B cell (primary cell): ENCODE measurements at regions not wholly inside any gene's neighbourhood (a gene's known extent, or its start where the extent isn't known, plus 50 kb on each side); places are given as distances from the start of the nearest gene placed in this dataset.

Experiments used
- ATAC-seq: fragments of 200-7000 bp; cut with Tn5 transposase; one replicate; pipeline ENCODE4 v1.10.0; 2021; ENCODE audit warnings: low read depth, mild to moderate bottlenecking, moderate number of reproducible peaks, moderate library complexity
- CTCF ChIA-PET: fragments of 350-600 bp; sonication (Branson Sonifier 250); formaldehyde crosslinking; loops from one replicate; lab custom pipeline; 2021; ENCODE audit warnings: antibody characterized with exemption, inconsistent platforms; lab: Charles Lee
- POLR2A ChIA-PET: fragments of 350-600 bp; sonication (Branson Sonifier 250); formaldehyde crosslinking; loops from one replicate; lab custom pipeline; 2021; ENCODE audit warnings: antibody characterized with exemption; lab: Charles Lee
- DNase-seq: peaks from one replicate; pipeline ENCODE4 v3.0.0; 2013
- H2AFZ ChIP-seq: 2 replicates; pipeline ENCODE4 v1.6.1; 2012; ENCODE audit warnings: mild to moderate bottlenecking, low read depth, low read length; ENCODE audit not compliant: insufficient read depth, poor library complexity, severe bottlenecking
- H3K27ac ChIP-seq, 2 donors: 1 replicate in 1 of 2; 2 replicates in 1 of 2; pipeline ENCODE4 v1.5.1; 2012 to 2013; ENCODE audit warnings: low read length in 2 of 2, mild to moderate bottlenecking in 2 of 2, moderate library complexity in 1 of 2
- H3K27me3 ChIP-seq, 4 experiments: fragments of 200-600 bp in 1 of 4; sonication (generic) in 1 of 4; replicated peaks in 1 of 4; 1 replicate in 2 of 4; 2 replicates in 2 of 4; pipeline versions ENCODE4 v1.6.1 to v1.7.0; 2013 to 2016; ENCODE audit warnings: low read length in 3 of 4, mild to moderate bottlenecking in 2 of 4, mixed read lengths in 1 of 4, moderate library complexity in 1 of 4; ENCODE audit not compliant: insufficient read depth in 4 of 4, control insufficient read depth in 3 of 4; ENCODE audit errors: control extremely low read depth in 1 of 4
- H3K36me3 ChIP-seq, 2 experiments: replicated peaks in 1 of 2; 1 replicate in 1 of 2; 2 replicates in 1 of 2; pipeline versions ENCODE4 v1.6.1 to v1.7.1; 2013; ENCODE audit warnings: low read length in 1 of 2; ENCODE audit not compliant: insufficient read depth in 2 of 2, control insufficient read depth in 1 of 2; ENCODE audit errors: control extremely low read depth in 1 of 2, extremely low read depth in 1 of 2
- H3K4me1 ChIP-seq, 2 donors: fragments of 200-600 bp in 1 of 2; sonication (generic) in 1 of 2; 1 replicate in 1 of 2; 2 replicates in 1 of 2; pipeline versions ENCODE4 v1.5.1 to v1.6.1; 2013 to 2017; ENCODE audit warnings: low read length in 2 of 2; ENCODE audit not compliant: control insufficient read depth in 2 of 2, insufficient read depth in 2 of 2
- H3K4me2 ChIP-seq: replicated peaks from 2 replicates; pipeline ENCODE3; 2012; ENCODE audit warnings: mild to moderate bottlenecking, low read depth, low read length; ENCODE audit not compliant: poor library complexity, severe bottlenecking
- H3K4me3 ChIP-seq, 5 experiments: fragments of 200-600 bp in 1 of 5; sonication (generic) in 1 of 5; 1 replicate in 3 of 5; 2 replicates in 2 of 5; pipeline versions ENCODE4 v1.5.1 to v1.7.0; 2011 to 2016; ENCODE audit warnings: low read length in 4 of 5, mild to moderate bottlenecking in 4 of 5, low read depth in 2 of 5, control low read depth in 1 of 5, moderate library complexity in 1 of 5; ENCODE audit not compliant: insufficient read depth in 1 of 5; ENCODE audit errors: control extremely low read depth in 1 of 5, extremely low read depth in 1 of 5
- H3K79me2 ChIP-seq: fragments of 200-600 bp; sonication (generic); one replicate; pipeline ENCODE4 v1.6.0; 2016; ENCODE audit warnings: low read length; ENCODE audit not compliant: control insufficient read depth, insufficient read depth
- H3K9ac ChIP-seq: fragments of 200-600 bp; sonication (generic); 2 replicates; pipeline ENCODE4 v1.6.1; 2017; ENCODE audit warnings: mild to moderate bottlenecking, low read length, moderate library complexity
- H3K9me3 ChIP-seq, 3 donors: one replicate each; pipeline versions ENCODE4 v1.6.1 to v1.7.1; 2013; ENCODE audit warnings: low read length in 2 of 3; ENCODE audit not compliant: control insufficient read depth in 2 of 3, insufficient read depth in 1 of 3; ENCODE audit errors: control extremely low read depth in 1 of 3
- H4K20me1 ChIP-seq: 2 replicates; pipeline ENCODE4 v1.6.0; 2012; ENCODE audit warnings: mild to moderate bottlenecking, low read length; ENCODE audit not compliant: insufficient read depth, control insufficient read depth, poor library complexity, severe bottlenecking
- H3K27ac Mint-ChIP-seq: one replicate; pipeline ENCODE4 v1.8.0; 2021; ENCODE audit warnings: mixed read lengths
- H3K27me3 Mint-ChIP-seq: one replicate; pipeline ENCODE4 v1.8.0; 2021; ENCODE audit warnings: mixed read lengths
- H3K4me1 Mint-ChIP-seq: one replicate; pipeline ENCODE4 v1.8.0; 2021; ENCODE audit warnings: mixed read lengths
- H3K4me3 Mint-ChIP-seq: one replicate; pipeline ENCODE4 v1.8.0; 2021; ENCODE audit warnings: mixed read lengths
- H3K9me3 Mint-ChIP-seq: one replicate; pipeline ENCODE4 v1.8.0; 2022; ENCODE audit warnings: mixed read lengths; ENCODE audit not compliant: insufficient read depth
- EZH2 ChIP-seq: IDR thresholded peaks from 2 replicates; pipeline ENCODE4 v1.6.1; 2012; ENCODE audit warnings: borderline replicate concordance, low read depth, mild to moderate bottlenecking, moderate library complexity, low read length; ENCODE audit not compliant: insufficient read depth, poor library complexity, severe bottlenecking
- WGBS: methylation state at CpG from one replicate; pipeline ENCODE4 v1.1.5; 2013; ENCODE audit warnings: missing lambda C conversion rate; ENCODE audit not compliant: insufficient coverage; 5-methylcytosine and 5-hydroxymethylcytosine counted together
- intact Hi-C: fragments of 100-400 bp; cut with micrococcal nuclease; formaldehyde crosslinking; loops from one replicate; pipeline ENCODE4 v1.10.0; 2022
- TF ChIP-seq, protein P1 (sequence below): fragments of 200-600 bp; IDR thresholded peaks from one replicate; pipeline ENCODE4 v1.8.0; 2022; ENCODE audit warnings: antibody characterized with exemption, mild to moderate bottlenecking

DNA sequence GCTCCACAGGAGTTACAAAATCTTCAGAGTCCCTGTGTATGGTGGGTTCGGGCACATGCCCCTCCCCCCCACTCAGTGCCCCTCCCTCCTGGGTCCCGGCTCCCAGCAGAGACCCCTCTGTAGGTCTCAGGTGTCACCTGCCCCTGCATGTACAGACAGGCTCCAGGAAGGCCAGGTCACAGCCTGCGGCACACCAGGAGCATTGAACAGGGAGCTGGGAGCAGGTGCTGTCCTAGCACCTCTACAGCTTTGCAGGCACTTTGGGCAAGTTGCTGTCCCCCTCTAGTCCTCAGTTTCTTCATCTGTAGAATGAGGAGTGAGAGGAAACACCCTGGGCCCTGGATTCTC, 80.1 kb upstream of the RTL6 start:
- H3K27me3 Mint-ChIP-seq, result peaks cover 8% of the 10 kb centered on the region

DNA sequence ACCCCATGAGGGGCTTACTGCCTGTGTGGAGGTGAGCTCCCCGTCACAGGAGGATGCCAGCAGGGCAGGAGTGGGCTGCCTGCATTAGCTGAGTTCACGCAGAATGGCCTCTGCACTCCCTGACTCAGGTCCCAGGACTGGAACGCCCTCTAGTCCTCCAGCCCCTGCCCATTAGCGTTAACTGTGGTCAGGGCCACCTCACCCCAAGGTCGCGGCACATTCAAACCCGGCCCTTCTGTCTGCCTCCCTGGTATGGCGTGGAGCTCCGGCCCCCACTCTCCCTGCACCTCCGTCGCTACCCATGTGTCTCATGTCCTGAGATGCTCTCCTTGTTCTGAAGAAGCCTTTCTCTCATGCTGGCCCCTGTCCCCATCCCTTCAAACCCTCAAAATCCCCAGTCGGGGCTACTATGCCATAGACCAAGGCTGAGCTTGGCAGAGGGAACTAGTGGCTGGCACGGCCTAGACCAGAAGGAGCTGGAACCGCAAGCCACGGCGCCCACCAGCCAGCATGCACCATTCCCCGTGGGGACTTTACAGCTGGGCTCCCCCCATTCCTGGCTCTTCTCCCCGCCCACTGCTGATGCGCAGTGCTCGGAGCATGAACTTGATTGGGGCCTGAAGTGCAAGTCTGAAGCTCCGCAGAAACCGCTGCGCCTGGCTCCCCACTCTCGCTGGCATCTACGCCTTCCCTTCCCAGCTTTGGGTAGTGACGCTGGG, 79.5 kb upstream of the RTL6 start:
- no peak overlapping the region for H2AFZ ChIP-seq
- H3K9me3 ChIP-seq, result no peaks in the 10 kb centered on the region
- H3K4me1 ChIP-seq, result no peaks in the 10 kb centered on the region
- no peaks in the 10 kb centered on the region for H3K79me2 ChIP-seq
- no peaks in the 10 kb centered on the region for H3K27me3 ChIP-seq
- Mint-ChIP-seq H3K4me3 (no peak overlapping the region), H3K27me3 (peaks cover 8% of the 10 kb centered on the region), H3K27ac (no peak overlapping the region), H3K4me1 (no peaks in the 10 kb centered on the region), H3K9me3 (no peaks in the 10 kb centered on the region)
- TF ChIP-seq, protein P1, sequence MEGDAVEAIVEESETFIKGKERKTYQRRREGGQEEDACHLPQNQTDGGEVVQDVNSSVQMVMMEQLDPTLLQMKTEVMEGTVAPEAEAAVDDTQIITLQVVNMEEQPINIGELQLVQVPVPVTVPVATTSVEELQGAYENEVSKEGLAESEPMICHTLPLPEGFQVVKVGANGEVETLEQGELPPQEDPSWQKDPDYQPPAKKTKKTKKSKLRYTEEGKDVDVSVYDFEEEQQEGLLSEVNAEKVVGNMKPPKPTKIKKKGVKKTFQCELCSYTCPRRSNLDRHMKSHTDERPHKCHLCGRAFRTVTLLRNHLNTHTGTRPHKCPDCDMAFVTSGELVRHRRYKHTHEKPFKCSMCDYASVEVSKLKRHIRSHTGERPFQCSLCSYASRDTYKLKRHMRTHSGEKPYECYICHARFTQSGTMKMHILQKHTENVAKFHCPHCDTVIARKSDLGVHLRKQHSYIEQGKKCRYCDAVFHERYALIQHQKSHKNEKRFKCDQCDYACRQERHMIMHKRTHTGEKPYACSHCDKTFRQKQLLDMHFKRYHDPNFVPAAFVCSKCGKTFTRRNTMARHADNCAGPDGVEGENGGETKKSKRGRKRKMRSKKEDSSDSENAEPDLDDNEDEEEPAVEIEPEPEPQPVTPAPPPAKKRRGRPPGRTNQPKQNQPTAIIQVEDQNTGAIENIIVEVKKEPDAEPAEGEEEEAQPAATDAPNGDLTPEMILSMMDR, result no peak
- TF ChIP-seq EZH2, result no peak
- no peaks in the 10 kb centered on the region for H4K20me1 ChIP-seq
- no peak for ATAC-seq
- no peak overlapping the region for H3K4me3 ChIP-seq
- H3K27ac ChIP-seq, result no peak overlapping the region
- no peak for DNase-seq
- WGBS, result 82% methylated on average over 26 of the region's 26 CpGs
- H3K9ac ChIP-seq, result no peak overlapping the region
- intact Hi-C loops, result no loop called here
- H3K36me3 ChIP-seq, result no peaks in the 10 kb centered on the region
- ChIA-PET CTCF (interaction anchor here (1.0 kb wide), 1 partner anchor 11 kb away, joined by 3 read pairs; no protein-coding TSS in a partner anchor), POLR2A (no interaction called here)
- H3K4me2 ChIP-seq, result no peak overlapping the region

More for the DNA sequence above, 80.1 kb upstream of the RTL6 start:
- no peaks in the 10 kb centered on the region for H3K4me1 Mint-ChIP-seq
- Histone ChIP-seq H3K4me1 (no peaks in the 10 kb centered on the region), H3K79me2 (no peaks in the 10 kb centered on the region), H3K4me2 (no peak overlapping the region), H2AFZ (no peak overlapping the region), H3K36me3 (no peaks in the 10 kb centered on the region), H3K4me3 (no peak overlapping the region), H3K9me3 (no peaks in the 10 kb centered on the region), H3K27ac (no peak overlapping the region), H4K20me1 (no peaks in the 10 kb centered on the region), H3K27me3 (no peaks in the 10 kb centered on the region), H3K9ac (no peak overlapping the region)
- ATAC-seq, result no peak
- intact Hi-C loops, result no loop called here
- 85% methylated on average over 3 of the region's 3 CpGs for WGBS
- DNase-seq, result no peak
- TF ChIP-seq EZH2, result no peak
- TF ChIP-seq, protein P1, result no peak
- ChIA-PET POLR2A (no interaction called here), CTCF (interaction anchor here (1.0 kb wide), 1 partner anchor 10 kb away, joined by 3 read pairs; no protein-coding TSS in a partner anchor)
- H3K9me3 Mint-ChIP-seq, result no peaks in the 10 kb centered on the region
- no peak overlapping the region for H3K4me3 Mint-ChIP-seq
- no peak overlapping the region for H3K27ac Mint-ChIP-seq
